HFF-Myc (cell line): ENCODE measurements at regions not wholly inside any gene's neighbourhood (a gene's known extent, or its start where the extent isn't known, plus 50 kb on each side); places are given as distances from the start of the nearest gene placed in this dataset.

ENCODE experiments used
- DNase-seq: peaks from one replicate; pipeline ENCODE4 v3.0.0-alpha.2; 2011; ENCODE audit warnings: low read depth; ENCODE audit errors: extremely low read depth
- H3K4me3 ChIP-seq: replicated peaks from 2 replicates; pipeline ENCODE4 v1.5.1; 2011; ENCODE audit warnings: low read depth, mild to moderate bottlenecking, control low read depth, low read length
- CTCF ChIP-seq: IDR thresholded peaks from 2 replicates; pipeline ENCODE4 v1.5.1; 2012; ENCODE audit warnings: mild to moderate bottlenecking, low read depth, low read length, control low read depth; ENCODE audit errors: missing control alignments

- DNase-seq, result no peak
- H3K4me3 ChIP-seq, result no peak overlapping the region
- TF ChIP-seq CTCF, result no peak
These were observed 915.1 kb downstream of the SLITRK5 start for GRCh38 chr13:88586263-88586662.

GRCh38 chr13:88590574-88590973 lies 919.4 kb downstream of the SLITRK5 start:
- DNase-seq, result no peak
- TF ChIP-seq CTCF, result no peak
- H3K4me3 ChIP-seq, result no peak overlapping the region

GRCh38 chr13:88592105-88592504 lies 920.9 kb downstream of the SLITRK5 start:
- H3K4me3 ChIP-seq, result no peak overlapping the region
- TF ChIP-seq CTCF, result no peak
- DNase-seq, result no peak

GRCh38 chr13:88601949-88602348 lies 930.8 kb downstream of the SLITRK5 start:
- no peak for TF ChIP-seq CTCF
- no peak for DNase-seq
- no peak overlapping the region for H3K4me3 ChIP-seq

- no peak overlapping the region for H3K4me3 ChIP-seq
- no peak for TF ChIP-seq CTCF
- no peak for DNase-seq
These were observed 931.9 kb downstream of the SLITRK5 start for GRCh38 chr13:88602786-88603777.

- TF ChIP-seq CTCF, result no peak
- no peak overlapping the region for H3K4me3 ChIP-seq
- no peak for DNase-seq
These were observed 946.0 kb downstream of the SLITRK5 start for GRCh38 chr13:88617176-88617575.
